GM12892 (cell line): ENCODE measurements at regions not wholly inside any gene's neighbourhood (a gene's known extent, or its start where the extent isn't known, plus 50 kb on each side); places are given as distances from the start of the nearest gene placed in this dataset.

Experiments
- POLR2A ChIP-seq: IDR thresholded peaks from 2 replicates; pipeline ENCODE4 v1.6.1; 2011; ENCODE audit warnings: low read depth, low read length, control low read depth
- POLR2AphosphoS5 ChIP-seq: IDR thresholded peaks from 2 replicates; pipeline ENCODE4 v1.6.1; 2011; ENCODE audit warnings: low read depth, low read length, control low read depth

GRCh38 chr9:11107196-11107595 lies 494.4 kb upstream of the PTPRD start:
- TF ChIP-seq POLR2AphosphoS5 (no peak), POLR2A (no peak)
